ENCODE measurements at regions not wholly inside any gene's neighbourhood (a gene's known extent, or its start where the extent isn't known, plus 50 kb on each side); places are given as distances from the start of the nearest gene placed in this dataset.
A peak's percentile ranks its signal among the peaks of the same experiment; 100 is the strongest.

- DNase-seq (ENCODE audit: low spot score): peak; percentile 19
Observed at GRCh38 chrX:102067966-102068723, 57.3 kb upstream of the TCEAL2 start.

DNA sequence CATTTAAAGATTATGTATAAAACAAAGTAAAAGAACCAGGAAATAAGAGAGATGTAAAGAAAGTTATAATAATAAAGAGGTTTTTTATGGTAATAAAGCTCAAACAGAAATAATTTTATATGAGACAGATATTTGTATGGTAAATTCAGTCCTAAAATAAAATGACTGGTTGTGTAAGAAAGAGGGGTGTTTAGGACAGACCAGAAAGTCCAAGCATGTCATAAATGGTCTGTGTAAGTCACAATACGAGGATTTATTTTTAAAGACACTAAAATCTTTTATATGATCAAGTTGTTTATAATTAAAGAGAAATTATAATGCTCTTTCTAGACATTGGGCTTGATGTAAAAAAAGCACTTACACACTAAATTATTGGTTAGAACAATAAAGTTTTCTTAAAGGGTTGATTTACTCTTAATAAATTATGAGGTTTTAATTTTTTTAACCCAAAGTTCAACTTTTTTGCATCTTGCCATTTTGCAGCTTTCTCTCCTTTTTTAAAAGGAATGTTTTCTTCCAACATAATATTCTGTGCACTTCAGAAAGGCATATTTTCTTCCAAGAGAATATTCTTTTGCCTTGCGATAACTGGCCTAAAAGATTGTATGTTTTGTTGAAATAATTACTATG is 61.9 kb upstream of the TCEAL2 start:
- DNase-seq (ENCODE audit: low spot score): no peak

DNA sequence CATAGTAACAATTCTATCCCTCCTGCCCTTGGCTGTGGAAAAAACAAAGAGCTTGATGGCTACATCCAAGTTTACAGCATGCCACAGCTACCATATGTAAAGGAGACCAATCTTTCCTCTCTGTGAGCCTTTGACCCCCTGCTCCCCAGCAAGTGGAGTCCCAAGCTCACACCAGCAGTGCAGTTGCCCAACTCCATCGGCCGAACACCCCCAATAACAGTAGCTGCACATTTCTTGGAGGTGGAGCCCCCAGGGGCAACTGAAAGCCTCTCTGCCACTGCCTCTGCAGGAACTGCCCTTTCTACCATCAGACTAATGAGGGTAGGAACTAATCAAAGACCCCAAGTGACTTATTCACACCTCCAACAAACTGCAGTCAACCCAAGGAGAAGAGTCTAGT is 81.0 kb upstream of the TCEAL2 start:
- no peak for DNase-seq (ENCODE audit: low spot score)

DNA sequence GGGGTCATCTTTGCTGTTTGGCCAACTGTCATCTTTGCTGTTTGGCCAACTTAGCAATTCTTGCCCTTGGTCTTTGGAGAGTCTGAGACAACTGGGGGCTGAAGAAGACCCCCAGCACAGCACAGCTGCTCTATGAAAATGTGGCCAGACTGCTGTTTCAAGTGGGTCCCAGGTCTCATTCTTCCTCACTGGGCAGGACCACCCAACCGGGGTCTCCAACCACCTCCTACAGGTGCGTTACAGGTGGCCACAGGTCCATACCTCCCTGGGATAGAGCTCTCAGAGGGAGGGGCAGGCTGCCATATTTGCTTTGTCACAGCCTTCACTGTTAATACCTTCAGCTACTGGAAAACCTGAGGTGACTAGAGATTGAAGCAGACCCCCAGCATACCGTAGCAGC is 82.1 kb upstream of the TCEAL2 start:
- no peak for DNase-seq (ENCODE audit: low spot score)

- no peak for DNase-seq (ENCODE audit: low spot score)
Observed at GRCh38 chrX:102042372-102043325, 82.8 kb upstream of the TCEAL2 start.

- DNase-seq (ENCODE audit: low spot score): no peak
Observed at GRCh38 chrX:102029026-102029425, 96.5 kb upstream of the TCEAL2 start.

DNA sequence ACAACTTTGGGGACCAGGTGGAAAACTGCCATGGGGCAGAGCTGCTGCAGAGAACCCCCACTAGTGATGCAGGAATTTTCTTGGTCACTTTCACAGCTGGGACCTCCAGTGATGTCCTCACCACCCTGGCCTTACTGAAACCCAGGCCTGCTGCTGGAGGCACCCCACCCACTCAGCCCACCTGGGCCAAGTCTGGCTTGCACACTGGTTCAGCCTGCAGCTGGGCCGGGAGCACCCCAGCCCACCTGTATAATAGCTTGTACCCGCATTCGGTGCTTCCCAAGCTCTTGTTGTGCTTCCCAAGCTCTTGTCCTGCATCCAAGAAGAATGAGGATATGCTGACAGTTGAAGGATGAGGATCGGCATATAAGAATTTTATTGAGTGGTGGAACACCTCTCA is 86.4 kb upstream of the ZMAT1 start:
- no peak for DNase-seq (ENCODE audit: low spot score)

- DNase-seq (ENCODE audit: low spot score): no peak
Observed at GRCh38 chrX:102008901-102009300, 77.1 kb upstream of the ZMAT1 start.

- no peak for DNase-seq (ENCODE audit: low spot score)
Observed at GRCh38 chrX:101999644-102000539, 68.1 kb upstream of the ZMAT1 start.

DNA sequence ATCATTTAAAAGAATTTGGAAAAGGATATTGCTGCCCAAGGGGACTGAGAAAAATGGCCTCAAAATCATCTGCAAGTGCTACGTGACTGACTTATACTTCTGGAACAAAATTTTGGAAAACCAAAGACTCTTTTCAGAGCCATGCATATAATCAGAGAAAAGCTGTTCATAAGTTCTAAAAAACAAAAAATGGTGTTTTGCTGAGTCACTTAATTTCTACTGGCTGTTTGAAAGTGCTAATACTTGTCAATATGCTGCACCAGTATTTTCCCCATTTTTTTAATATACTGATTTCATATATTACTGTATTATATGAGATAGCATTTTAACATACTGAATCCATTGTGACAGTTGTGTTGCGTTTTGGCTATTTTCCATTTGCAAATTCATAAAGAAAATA is 61.5 kb upstream of the ZMAT1 start:
- DNase-seq (ENCODE audit: low spot score): no peak

GRCh38 chrX:101986586-101986985 is 54.8 kb upstream of the ZMAT1 start:
- DNase-seq (ENCODE audit: low spot score): no peak
